GM12878 (cell line): ENCODE measurements at regions not wholly inside any gene's neighbourhood (a gene's known extent, or its start where the extent isn't known, plus 50 kb on each side); places are given as distances from the start of the nearest gene placed in this dataset.
A peak's percentile ranks its signal among the peaks of the same experiment; 100 is the strongest.

Experiments
- ATAC-seq: fragments of 200-7000 bp; cut with Tn5 transposase; 3 replicates; pipeline ENCODE4 v1.9.1; 2020; ENCODE audit warnings: mild to moderate bottlenecking, moderate library complexity
- BruUV-seq: library from RNA; stranded (reverse); fragments of 400-500 nt; replicated peaks from 2 replicates; lab custom pipeline; 2021; lab: Mats Ljungman, UMichigan
- CTCF ChIA-PET: fragments of 300-600 bp; sonication (Branson Sonifier 250); formaldehyde crosslinking; extraction: SDS; loops from one replicate; lab custom pipeline; 2021; ENCODE audit warnings: inconsistent platforms; lab: Yijun Ruan, JAX
- POLR2A ChIA-PET: fragments of 350-600 bp; formaldehyde crosslinking; extraction: SDS; loops from one replicate; lab custom pipeline; 2021; ENCODE audit warnings: inconsistent platforms; lab: Charles Lee
- RAD21 ChIA-PET: fragments of 300-600 bp; sonication (Branson Sonifier 250); formaldehyde crosslinking; loops from one replicate; lab custom pipeline; 2023; ENCODE audit warnings: antibody characterized with exemption; ENCODE audit not compliant: unreplicated experiment; lab: Charles Lee
- SMC1A ChIA-PET: fragments of 300-600 bp; sonication (Branson Sonifier 250); formaldehyde crosslinking; loops from one replicate; lab custom pipeline; 2023; ENCODE audit not compliant: unreplicated experiment, uncharacterized antibody; lab: Charles Lee
- DNase-seq: peaks from one replicate; pipeline ENCODE4 v3.0.0-alpha.2; 2011; ENCODE audit warnings: low read depth, low spot score
- FAIRE-seq: peaks from 3 replicates; lab custom pipeline; 2011; peaks lifted over from hg19 to GRCh38; lab: Jason Lieb, UNC
- H2AFZ ChIP-seq: 2 replicates; pipeline ENCODE4 v1.6.0; 2011; ENCODE audit warnings: low read depth, low read length, control low read depth; ENCODE audit not compliant: control insufficient read depth
- H3K27ac ChIP-seq: 2 replicates; pipeline ENCODE4 v1.5.1; 2011; ENCODE audit warnings: control low read depth; ENCODE audit not compliant: control insufficient read depth, insufficient read depth
- H3K27me3 ChIP-seq, 2 experiments: replicated peaks in 1 of 2; 2 replicates each; pipeline versions ENCODE4 v1.6.0 to v1.6.1; 2011; ENCODE audit warnings: low read length in 1 of 2; ENCODE audit not compliant: control insufficient read depth in 2 of 2, insufficient read depth in 2 of 2
- H3K36me3 ChIP-seq, 2 experiments: 2 replicates each; pipeline ENCODE4 v1.5.1; 2011; ENCODE audit warnings: low read length in 1 of 2; ENCODE audit not compliant: control insufficient read depth in 2 of 2, insufficient read depth in 2 of 2
- H3K4me1 ChIP-seq: 2 replicates; pipeline ENCODE4 v1.6.1; 2011; ENCODE audit warnings: mild to moderate bottlenecking, low read length, moderate library complexity, mixed read lengths; ENCODE audit not compliant: control insufficient read depth, insufficient read depth
- H3K4me2 ChIP-seq: 2 replicates; pipeline ENCODE4 v1.6.0; 2011; ENCODE audit warnings: control low read depth; ENCODE audit not compliant: control insufficient read depth, insufficient read depth
- H3K4me3 ChIP-seq: fragments of 200-600 bp; sonication (generic); 2 replicates; pipeline ENCODE4 v1.5.1; 2016
- H3K79me2 ChIP-seq: 2 replicates; pipeline ENCODE4 v1.6.0; 2011; ENCODE audit warnings: low read length; ENCODE audit not compliant: control insufficient read depth, insufficient read depth
- H3K9ac ChIP-seq: 2 replicates; pipeline ENCODE4 v1.8.0; 2011; ENCODE audit warnings: low read length, control low read depth, mixed read lengths; ENCODE audit not compliant: control insufficient read depth, insufficient read depth
- H3K9me3 ChIP-seq: replicated peaks from 3 replicates; pipeline ENCODE4 v1.5.1; 2011; ENCODE audit warnings: mild to moderate bottlenecking, low read length; ENCODE audit not compliant: control insufficient read depth, insufficient read depth
- H4K20me1 ChIP-seq: 2 replicates; pipeline ENCODE4 v1.6.0; 2011; ENCODE audit not compliant: control insufficient read depth, insufficient read depth
- ZBED1 ChIP-seq: IDR thresholded peaks from 2 replicates; pipeline ENCODE4 v1.6.1; 2016; ENCODE audit warnings: borderline replicate concordance
- WGBS: methylation state at CpG from one replicate; pipeline ENCODE4 v1.1.6; 2016; ENCODE audit warnings: low lambda C conversion rate; ENCODE audit not compliant: insufficient replicate concordance, insufficient coverage; ENCODE audit errors: missing lambda C conversion rate; 5-methylcytosine and 5-hydroxymethylcytosine counted together
- in situ Hi-C: fragments of 300-500 bp; cut with MboI; formaldehyde crosslinking; loops from 9 replicates; pipeline ENCODE4 v1.14.3; 2018; ENCODE audit warnings: mixed read lengths
- intact Hi-C: fragments of 100-400 bp; cut with micrococcal nuclease; formaldehyde crosslinking; loops from one replicate; pipeline ENCODE4 v1.14.2; 2022; ENCODE audit not compliant: unreplicated experiment
- TF ChIP-seq, protein P1 (sequence below): fragments of 450-650 bp; IDR thresholded peaks from 2 replicates; pipeline ENCODE4 v1.6.1; 2018; ENCODE audit warnings: mild to moderate bottlenecking, low read depth, moderate library complexity; ENCODE audit not compliant: partially characterized antibody
- TF ChIP-seq, protein P2 (sequence below): fragments of 450-650 bp; IDR thresholded peaks from 2 replicates; pipeline ENCODE4 v1.6.1; 2016; ENCODE audit warnings: mild to moderate bottlenecking, moderate library complexity, borderline replicate concordance

DNA sequence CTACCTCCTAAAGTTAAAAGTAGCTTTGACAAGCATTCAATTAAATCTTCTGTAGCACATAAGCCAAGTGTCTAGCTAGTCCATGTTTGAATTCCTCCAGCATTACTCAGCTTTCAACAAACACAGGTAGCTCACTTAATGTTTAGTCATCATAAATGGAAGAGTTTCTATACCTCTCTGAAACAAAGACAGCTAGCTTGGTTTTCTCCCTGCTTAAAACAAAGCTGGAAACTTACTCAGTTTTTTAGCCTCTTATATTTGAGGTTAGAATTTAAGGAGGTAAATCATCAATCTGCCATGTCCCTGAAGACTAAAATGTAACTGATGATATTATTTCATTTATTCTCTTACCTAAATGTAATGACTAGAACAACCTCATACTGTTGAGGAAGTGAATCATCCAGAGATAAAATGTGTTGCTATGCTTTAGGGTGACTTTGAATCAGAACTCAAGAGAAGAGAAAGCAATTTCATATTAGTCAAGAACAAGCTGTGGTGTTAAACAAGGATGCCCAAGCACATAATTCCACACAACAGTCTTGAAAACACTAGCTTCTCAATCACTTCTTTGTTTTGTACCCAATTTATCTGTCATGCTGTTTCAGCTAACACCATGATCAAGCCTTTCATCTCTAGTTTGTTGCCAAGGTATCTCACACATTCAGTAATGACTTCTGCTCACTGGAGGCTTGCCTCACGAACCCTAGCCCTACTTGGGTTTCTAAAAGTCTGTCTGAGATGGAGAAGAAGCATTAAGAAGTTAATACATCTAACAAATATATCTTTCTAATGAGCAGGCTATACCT is 251.9 kb downstream of the EPM2A start:
- Histone ChIP-seq H3K9me3 (no peaks in the 10 kb centered on the region; the same call in 1 of the 3 replicates), H3K4me1 (no peaks in the 10 kb centered on the region), H3K79me2 (no peaks in the 10 kb centered on the region), H3K4me2 (no peak overlapping the region), H2AFZ (no peak overlapping the region), H3K36me3 (no peaks in the 10 kb centered on the region), H3K9ac (no peak overlapping the region), H3K27ac (no peak overlapping the region), H4K20me1 (no peaks in the 10 kb centered on the region), H3K4me3 (no peak overlapping the region), H3K27me3 (no peaks in the 10 kb centered on the region)
- SMC1A ChIA-PET, result interaction anchor here (0.6 to 1.4 kb wide), 3 partner anchors 10 to 934 kb away, joined by 3 to 4 read pairs (median 3); no protein-coding TSS in a partner anchor
- in situ Hi-C loops, result no loop called here
- no peak for DNase-seq
- CTCF ChIA-PET, result interaction anchor here (1.2 kb wide), 1 partner anchor 150 kb away, joined by 3 read pairs; no protein-coding TSS in a partner anchor
- no peak for ATAC-seq
- FAIRE-seq, result peak; percentile 18
- RAD21 ChIA-PET, result no interaction called here
- POLR2A ChIA-PET, result interaction anchor here (0.5 kb wide), 1 partner anchor 13 kb away, joined by 3 read pairs; no protein-coding TSS in a partner anchor
- intact Hi-C loops, result no loop called here
- 0% methylated on average over 1 of the region's 1 CpG for WGBS
- TF ChIP-seq, protein P1, sequence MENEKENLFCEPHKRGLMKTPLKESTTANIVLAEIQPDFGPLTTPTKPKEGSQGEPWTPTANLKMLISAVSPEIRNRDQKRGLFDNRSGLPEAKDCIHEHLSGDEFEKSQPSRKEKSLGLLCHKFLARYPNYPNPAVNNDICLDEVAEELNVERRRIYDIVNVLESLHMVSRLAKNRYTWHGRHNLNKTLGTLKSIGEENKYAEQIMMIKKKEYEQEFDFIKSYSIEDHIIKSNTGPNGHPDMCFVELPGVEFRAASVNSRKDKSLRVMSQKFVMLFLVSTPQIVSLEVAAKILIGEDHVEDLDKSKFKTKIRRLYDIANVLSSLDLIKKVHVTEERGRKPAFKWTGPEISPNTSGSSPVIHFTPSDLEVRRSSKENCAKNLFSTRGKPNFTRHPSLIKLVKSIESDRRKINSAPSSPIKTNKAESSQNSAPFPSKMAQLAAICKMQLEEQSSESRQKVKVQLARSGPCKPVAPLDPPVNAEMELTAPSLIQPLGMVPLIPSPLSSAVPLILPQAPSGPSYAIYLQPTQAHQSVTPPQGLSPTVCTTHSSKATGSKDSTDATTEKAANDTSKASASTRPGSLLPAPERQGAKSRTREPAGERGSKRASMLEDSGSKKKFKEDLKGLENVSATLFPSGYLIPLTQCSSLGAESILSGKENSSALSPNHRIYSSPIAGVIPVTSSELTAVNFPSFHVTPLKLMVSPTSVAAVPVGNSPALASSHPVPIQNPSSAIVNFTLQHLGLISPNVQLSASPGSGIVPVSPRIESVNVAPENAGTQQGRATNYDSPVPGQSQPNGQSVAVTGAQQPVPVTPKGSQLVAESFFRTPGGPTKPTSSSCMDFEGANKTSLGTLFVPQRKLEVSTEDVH, result no peak
- TF ChIP-seq, protein P2, sequence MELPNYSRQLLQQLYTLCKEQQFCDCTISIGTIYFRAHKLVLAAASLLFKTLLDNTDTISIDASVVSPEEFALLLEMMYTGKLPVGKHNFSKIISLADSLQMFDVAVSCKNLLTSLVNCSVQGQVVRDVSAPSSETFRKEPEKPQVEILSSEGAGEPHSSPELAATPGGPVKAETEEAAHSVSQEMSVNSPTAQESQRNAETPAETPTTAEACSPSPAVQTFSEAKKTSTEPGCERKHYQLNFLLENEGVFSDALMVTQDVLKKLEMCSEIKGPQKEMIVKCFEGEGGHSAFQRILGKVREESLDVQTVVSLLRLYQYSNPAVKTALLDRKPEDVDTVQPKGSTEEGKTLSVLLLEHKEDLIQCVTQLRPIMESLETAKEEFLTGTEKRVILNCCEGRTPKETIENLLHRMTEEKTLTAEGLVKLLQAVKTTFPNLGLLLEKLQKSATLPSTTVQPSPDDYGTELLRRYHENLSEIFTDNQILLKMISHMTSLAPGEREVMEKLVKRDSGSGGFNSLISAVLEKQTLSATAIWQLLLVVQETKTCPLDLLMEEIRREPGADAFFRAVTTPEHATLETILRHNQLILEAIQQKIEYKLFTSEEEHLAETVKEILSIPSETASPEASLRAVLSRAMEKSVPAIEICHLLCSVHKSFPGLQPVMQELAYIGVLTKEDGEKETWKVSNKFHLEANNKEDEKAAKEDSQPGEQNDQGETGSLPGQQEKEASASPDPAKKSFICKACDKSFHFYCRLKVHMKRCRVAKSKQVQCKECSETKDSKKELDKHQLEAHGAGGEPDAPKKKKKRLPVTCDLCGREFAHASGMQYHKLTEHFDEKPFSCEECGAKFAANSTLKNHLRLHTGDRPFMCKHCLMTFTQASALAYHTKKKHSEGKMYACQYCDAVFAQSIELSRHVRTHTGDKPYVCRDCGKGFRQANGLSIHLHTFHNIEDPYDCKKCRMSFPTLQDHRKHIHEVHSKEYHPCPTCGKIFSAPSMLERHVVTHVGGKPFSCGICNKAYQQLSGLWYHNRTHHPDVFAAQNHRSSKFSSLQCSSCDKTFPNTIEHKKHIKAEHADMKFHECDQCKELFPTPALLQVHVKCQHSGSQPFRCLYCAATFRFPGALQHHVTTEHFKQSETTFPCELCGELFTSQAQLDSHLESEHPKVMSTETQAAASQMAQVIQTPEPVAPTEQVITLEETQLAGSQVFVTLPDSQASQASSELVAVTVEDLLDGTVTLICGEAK, result no peak
- TF ChIP-seq ZBED1, result no peak
- BruUV-seq, result no TSS peak
